ENCODE measurements at regions not wholly inside any gene's neighbourhood (a gene's known extent, or its start where the extent isn't known, plus 50 kb on each side); places are given as distances from the start of the nearest gene placed in this dataset.

DNA sequence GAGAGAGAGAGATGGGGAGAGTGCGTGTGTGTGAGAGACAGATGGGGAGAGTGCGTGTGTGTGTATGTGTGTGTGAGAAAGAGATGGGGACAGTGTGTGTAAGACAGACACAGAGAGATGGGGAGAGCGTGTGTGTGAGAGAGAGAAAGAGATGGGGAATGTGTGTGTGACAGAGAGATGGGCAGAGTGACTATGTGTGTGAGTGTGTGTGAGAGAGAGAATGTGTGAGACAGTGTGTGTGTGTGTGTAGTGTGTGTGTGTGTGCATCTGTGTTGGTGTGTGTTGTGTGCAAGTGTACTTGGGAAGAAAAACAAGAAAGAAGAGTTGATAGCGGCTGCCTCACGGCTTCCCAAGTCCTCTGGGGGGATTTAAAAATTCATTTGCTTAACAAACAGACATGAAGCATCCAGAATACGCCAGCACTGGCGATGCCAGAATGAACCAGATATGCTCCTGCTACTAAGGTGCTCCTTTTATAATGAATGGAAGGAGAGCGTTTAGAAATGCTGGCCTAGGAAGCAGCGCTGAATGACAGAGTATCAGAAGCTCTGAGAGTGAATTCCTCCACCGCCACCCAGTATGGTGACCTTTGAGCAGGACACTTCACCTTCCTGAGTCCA lies 186.1 kb upstream of the TSC22D2 start:
- Histone ChIP-seq H3K27me3 (no peaks in the 10 kb centered on the region), H3K36me3 (no peaks in the 10 kb centered on the region), H3K4me1 (no peaks in the 10 kb centered on the region), H3K27ac (no peak overlapping the region), H3K4me3 (no peak overlapping the region), H3K9ac (ENCODE audit: low read depth in 2 of 2, low read length in 2 of 2) (no peak overlapping the region), H3K9me3 (no peaks in the 10 kb centered on the region)
- TF ChIP-seq, protein P1, sequence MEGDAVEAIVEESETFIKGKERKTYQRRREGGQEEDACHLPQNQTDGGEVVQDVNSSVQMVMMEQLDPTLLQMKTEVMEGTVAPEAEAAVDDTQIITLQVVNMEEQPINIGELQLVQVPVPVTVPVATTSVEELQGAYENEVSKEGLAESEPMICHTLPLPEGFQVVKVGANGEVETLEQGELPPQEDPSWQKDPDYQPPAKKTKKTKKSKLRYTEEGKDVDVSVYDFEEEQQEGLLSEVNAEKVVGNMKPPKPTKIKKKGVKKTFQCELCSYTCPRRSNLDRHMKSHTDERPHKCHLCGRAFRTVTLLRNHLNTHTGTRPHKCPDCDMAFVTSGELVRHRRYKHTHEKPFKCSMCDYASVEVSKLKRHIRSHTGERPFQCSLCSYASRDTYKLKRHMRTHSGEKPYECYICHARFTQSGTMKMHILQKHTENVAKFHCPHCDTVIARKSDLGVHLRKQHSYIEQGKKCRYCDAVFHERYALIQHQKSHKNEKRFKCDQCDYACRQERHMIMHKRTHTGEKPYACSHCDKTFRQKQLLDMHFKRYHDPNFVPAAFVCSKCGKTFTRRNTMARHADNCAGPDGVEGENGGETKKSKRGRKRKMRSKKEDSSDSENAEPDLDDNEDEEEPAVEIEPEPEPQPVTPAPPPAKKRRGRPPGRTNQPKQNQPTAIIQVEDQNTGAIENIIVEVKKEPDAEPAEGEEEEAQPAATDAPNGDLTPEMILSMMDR (IDR thresholded peaks at IDR 0.05) = no peak
- DNase-seq = no peak
- intact Hi-C loops (cut with DNase I) = loop anchor here (2.0 to 5.0 kb wide), 2 partner anchors 255 to 285 kb away; no protein-coding TSS in a partner anchor

DNA sequence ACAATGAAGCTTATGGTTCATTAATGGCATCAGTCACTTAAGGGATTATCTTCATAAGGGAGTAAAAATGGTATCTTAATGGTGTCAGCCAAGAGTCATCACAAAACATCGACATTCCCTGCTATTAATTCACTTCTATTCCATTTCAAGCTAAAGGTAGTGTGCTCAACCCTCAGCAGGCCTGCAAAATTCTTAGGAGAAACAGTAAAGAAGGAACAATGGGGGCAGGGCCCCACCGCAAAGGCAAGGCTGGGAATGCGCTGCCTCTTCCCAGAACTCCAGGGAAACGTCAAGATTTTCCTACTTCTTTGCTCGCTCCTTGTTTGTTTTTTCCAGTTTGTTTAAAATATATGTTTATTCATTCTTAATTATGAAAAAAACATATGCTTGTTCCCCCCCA lies 187.3 kb upstream of the TSC22D2 start:
- Histone ChIP-seq H3K4me3 (peak overlapping the region; percentile 8), H3K9ac (ENCODE audit: low read depth in 2 of 2, low read length in 2 of 2) (no peak overlapping the region), H3K4me1 (no peaks in the 10 kb centered on the region), H3K9me3 (no peaks in the 10 kb centered on the region), H3K27ac (no peak overlapping the region), H3K27me3 (no peaks in the 10 kb centered on the region), H3K36me3 (no peaks in the 10 kb centered on the region)
- DNase-seq = no peak
- TF ChIP-seq, protein P1 (IDR thresholded peaks at IDR 0.05) = no peak
- intact Hi-C loops (cut with DNase I) = loop anchor here (2.0 to 5.0 kb wide), 2 partner anchors 253 to 284 kb away; no protein-coding TSS in a partner anchor

DNA sequence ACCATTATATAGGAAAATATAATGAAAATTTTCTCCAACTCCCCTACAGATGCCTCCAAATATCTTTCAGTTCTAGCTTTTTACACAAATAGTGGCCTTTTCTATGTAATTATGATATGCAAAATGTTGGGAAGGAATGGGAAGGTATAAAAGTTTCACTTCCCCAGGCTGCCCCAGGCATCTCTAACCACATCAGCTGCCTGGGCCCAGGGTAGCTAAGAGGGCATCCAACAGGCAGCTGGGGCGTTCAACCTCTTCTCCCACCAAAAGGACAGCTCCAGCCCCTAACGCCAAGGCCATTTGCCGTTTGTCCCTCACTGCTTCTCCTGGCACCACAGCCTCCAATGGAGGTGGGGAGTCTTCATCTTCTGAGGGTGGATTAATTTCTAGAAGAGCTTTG lies 188.1 kb upstream of the TSC22D2 start:
- H3K36me3 ChIP-seq = no peaks in the 10 kb centered on the region
- H3K9ac ChIP-seq (ENCODE audit: low read depth in 2 of 2, low read length in 2 of 2) = no peak overlapping the region
- TF ChIP-seq, protein P1 (IDR thresholded peaks at IDR 0.05) = no peak
- no peaks in the 10 kb centered on the region for H3K9me3 ChIP-seq
- no peaks in the 10 kb centered on the region for H3K4me1 ChIP-seq
- H3K4me3 ChIP-seq = no peak overlapping the region
- DNase-seq = no peak
- intact Hi-C loops (cut with DNase I) = loop anchor here (2.0 to 5.0 kb wide), 2 partner anchors 253 to 283 kb away; no protein-coding TSS in a partner anchor
- H3K27ac ChIP-seq = no peak overlapping the region
- H3K27me3 ChIP-seq = no peaks in the 10 kb centered on the region

- TF ChIP-seq, protein P1 (IDR thresholded peaks at IDR 0.05) = no peak
- no peak overlapping the region for H3K27ac ChIP-seq
- intact Hi-C loops (cut with DNase I) = no loop called here
- DNase-seq = no peak
- no peaks in the 10 kb centered on the region for H3K36me3 ChIP-seq
- H3K9ac ChIP-seq (ENCODE audit: low read depth in 2 of 2, low read length in 2 of 2) = no peak overlapping the region
- H3K27me3 ChIP-seq = no peaks in the 10 kb centered on the region
- H3K4me3 ChIP-seq = no peak overlapping the region
- no peaks in the 10 kb centered on the region for H3K4me1 ChIP-seq
- H3K9me3 ChIP-seq = no peaks in the 10 kb centered on the region
These were observed 189.3 kb upstream of the TSC22D2 start for GRCh38 chr3:150218841-150219240.

DNA sequence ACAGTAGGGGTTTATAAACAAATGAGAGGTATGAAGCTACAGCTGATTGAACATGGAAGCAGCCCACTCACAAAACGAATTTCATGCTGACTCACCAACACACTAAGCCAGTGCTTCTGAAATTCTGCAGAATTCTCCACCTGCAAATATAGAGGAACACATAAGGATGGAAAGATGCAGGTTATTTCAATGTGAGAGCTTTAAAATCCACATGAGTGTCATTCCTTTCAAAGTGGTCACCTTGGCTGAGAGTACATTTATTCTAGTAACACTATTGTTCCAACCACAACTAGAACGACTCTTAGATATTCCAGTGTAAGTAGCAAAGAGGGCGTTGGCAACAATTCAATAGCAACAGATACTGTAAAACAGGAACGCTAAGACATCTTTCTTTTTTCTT lies 189.9 kb upstream of the TSC22D2 start:
- Histone ChIP-seq H3K9me3 (no peaks in the 10 kb centered on the region), H3K36me3 (no peaks in the 10 kb centered on the region), H3K27ac (no peak overlapping the region), H3K4me1 (no peaks in the 10 kb centered on the region), H3K27me3 (no peaks in the 10 kb centered on the region), H3K9ac (ENCODE audit: low read depth in 2 of 2, low read length in 2 of 2) (no peak overlapping the region), H3K4me3 (no peak overlapping the region)
- TF ChIP-seq, protein P1 (IDR thresholded peaks at IDR 0.05) = no peak
- intact Hi-C loops (cut with DNase I) = no loop called here
- DNase-seq = no peak
